Fibroblast of skin of left biceps (primary cell): ENCODE measurements at regions not wholly inside any gene's neighbourhood (a gene's known extent, or its start where the extent isn't known, plus 50 kb on each side); places are given as distances from the start of the nearest gene placed in this dataset.

ENCODE experiments used
- DNase-seq, 2 experiments: peaks; one replicate each; pipeline ENCODE4 v3.0.0-alpha.2; 2013; ENCODE audit warnings: low read depth in 2 of 2

DNA sequence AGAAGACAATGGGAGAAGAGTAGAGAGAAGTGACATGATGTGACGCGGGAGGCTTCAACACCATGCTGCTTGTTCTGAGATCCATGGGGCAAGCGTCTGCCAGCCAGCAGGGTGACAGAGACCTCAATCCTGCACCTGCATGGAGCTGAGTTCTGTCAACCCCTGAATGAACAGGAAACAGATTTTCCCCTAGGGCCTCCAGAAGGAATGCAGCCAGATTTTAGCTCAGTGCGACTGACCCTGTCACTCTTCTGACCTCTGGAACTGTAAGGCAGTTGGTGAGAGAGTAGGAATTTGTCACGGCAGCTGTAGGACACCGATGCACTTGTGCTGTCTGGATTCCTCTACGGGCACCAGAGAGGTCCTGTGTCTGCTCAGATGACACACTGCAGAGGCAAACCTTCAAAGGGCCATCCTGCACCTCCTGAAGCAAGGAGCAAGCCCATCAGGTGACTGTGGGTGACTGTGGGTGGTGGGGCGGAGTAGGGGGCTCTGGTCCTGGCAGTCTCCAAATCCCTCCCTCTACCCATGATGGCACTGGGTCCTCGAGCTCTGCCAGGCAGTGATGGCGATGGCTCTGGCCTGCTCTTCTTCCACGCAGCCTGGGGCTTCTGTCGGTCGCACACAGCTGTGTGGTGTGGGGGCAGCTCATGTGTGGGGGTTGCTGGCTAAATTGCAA lies 194.3 kb upstream of the TWIST2 start:
- no peak for DNase-seq

DNA sequence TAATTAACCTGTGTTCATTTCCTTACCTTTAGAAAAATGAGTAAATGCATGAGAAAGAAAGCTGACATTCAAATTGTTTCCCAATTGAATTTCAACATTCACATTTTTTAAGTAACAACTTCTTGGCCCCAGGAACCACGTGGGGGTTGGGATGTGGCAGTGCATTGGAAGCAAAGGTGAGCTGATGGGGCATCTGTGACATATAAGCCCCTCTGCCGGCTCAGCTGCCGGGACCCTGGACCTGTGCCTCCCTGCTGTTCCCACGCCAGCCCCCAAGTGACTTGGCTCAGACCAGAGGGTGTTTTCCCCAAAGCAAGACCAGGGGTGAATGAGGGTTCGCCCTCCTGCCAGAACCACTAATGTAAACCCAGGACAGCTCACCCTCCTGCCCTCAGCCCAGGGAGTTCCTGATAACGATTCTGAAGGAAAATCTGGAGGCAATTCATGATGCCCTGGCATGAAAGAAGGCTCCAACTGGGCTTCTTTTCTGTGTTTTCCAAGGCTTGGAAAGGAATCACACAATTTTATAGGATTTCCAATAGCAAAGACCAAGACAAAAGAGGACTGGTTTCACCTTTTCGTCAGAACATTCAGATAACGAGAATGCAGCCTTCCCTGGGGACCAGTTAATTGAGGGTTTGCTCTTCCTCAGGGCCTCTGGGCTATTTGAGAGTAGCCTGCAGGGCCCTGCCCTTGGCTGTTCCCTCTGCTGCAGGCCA lies 193.2 kb upstream of the TWIST2 start:
- no peak for DNase-seq

DNA sequence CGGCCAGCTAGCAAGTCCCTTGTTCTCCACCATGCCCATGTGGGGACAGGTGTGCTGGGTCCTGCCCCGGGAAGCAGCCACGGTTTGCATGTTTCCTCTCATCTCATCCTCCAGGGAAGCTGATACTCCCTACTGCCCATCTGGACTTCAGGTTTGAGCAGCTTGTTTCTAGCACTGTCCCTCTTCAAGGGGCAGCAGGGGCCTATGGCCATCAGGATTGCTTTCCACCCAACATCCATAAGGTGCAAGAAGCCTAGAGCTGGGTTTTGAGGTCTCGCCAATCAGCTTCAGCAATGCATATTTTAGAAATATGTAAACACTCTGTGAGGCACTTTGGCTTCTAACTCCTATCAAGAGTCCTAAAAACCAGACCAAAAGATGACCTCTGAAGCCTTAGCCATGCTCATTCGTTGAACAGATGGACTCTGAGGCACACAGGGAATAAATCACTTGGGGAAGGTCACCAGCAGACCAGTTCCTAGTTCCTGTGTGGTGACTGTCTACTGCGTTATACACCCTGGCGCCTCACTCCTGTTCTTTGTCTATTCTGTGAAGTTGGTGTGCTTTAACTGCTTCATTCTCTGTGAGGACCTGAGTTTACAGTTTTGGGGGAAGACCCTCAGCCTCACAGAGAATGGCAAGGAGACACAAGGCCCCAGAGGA lies 192.6 kb upstream of the TWIST2 start:
- DNase-seq = no peak

DNA sequence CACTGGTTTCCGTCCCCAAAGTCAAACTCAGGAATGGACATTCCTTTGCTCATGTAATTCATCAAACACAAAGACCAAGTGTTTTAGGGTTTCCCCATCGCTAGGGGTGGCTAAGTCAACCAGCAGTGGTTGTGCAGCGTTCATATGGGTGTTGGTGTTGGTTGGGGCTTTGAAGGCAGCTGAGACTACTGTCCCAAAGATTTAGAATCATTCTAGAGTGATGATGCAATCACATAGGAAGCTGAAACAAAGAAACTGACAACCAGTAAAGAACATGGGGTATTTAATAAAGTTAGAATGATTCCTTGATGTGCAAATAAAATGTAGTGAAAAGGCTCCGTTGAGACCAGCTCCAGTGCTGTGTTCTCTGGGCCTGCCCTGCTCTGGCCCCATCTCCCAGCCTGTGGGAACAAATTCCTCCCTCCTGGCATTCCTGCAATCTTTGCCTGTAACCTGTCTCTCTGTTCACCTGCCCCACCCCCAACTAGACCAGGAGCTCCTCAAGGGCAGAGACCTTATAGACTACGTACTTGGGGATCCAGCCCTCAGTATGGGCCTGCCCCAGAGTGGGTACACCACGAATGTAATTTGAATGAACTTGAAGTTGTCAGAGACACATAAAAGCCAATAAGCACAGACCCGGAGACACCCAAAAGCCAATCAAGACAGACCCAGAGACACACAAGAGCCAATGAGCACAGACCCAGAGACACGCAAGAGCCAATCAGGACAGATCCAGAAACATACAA lies 191.7 kb upstream of the TWIST2 start:
- DNase-seq = no peak

DNA sequence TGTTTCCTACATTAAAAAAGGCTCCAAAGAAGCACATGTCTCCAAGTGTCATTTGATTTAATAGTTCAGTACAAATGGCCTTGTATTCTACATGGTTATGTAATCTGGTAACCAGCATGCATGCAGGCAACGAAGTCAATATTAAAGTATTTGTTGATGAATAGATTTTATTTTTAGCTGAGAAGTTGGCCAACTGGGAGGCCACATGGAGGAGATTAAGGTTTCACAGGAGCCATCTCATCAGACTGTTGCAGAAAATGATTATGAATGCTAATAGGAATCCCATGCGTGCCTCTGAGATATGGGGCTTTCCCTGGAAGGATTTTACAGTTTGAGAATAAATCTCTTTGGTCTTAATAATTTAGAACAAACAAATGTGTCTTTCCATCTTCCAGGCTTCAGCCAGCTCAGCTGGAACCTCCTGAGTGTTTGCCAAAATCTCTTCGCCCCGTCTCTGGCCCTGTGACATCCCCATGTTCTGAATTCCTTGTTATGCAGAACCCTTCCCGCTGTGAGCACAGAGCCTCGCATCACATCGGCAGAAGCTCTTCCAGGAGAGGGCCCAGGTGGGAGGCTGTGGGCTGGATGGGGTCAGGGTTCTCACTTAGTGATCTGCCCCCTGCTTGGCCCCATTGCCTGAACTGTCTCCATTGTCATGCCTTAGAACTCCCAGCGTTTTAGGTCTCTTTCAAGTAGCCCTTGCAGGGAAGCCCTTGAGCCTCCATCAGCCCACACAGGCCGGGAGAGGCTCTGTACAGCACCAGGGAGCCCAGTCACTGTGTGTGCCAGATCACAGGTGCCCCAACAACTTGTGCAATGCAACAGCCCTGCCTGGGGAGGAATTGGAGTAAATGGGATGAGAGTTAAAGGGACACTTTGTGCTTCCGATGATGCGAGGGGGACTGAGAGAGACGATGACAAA lies 190.5 kb upstream of the TWIST2 start:
- no peak for DNase-seq

DNA sequence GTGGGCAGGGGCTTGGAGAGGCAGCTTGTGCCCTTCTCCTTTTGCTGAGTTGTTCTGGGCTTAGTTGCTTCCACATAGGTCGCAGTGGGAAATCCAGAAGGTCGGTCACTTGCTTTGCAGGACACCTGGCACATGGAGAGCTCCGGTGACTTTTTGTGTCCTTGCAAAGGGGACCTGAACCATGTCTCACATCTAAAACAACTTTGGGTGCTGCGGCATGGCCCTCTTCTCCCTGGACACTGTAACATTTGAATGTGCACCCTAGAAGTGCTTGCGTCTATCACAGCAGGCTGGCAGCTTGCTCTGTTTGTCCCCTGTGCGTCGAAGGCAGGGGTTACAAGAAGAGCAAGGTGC lies 189.9 kb upstream of the TWIST2 start:
- DNase-seq = no peak

DNA sequence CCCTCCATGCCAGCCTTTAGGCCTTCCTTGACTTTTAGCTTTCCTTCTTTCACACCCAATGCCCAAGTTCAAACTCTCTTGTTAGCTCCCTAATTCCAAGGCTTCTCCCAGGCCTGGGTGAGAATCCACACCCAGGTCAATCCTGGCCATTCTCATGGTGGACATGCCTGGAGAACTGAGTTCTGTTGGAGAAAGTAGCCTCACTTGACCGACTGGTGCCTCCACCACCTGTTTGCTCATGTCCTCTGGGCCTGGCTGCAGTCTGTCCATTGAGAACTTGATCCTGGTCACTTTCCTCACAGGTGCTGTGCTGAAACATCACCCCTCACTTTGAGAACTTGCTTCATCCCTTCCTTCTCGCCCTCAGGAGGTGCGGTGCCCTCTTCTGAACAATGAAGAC lies 189.1 kb upstream of the TWIST2 start:
- no peak for DNase-seq

DNA sequence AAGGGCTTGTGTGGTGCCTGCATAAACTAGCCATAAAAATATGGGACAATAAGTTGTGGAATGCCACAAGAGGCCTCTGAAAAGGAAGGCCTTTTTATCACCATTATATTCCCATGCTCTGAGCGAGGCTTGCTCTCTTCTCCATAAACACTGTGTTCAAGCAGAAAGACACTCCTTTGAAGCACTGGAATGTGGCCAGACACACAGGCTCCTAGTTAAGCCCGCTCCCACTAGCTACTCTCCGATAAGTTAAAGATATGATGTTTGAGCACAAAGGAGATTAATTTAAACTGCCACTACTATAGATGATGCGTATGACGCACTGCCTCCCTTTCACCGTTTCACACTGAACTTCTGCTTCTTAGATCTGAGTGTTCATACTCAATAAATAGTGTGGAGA lies 188.7 kb upstream of the TWIST2 start:
- no peak for DNase-seq

DNA sequence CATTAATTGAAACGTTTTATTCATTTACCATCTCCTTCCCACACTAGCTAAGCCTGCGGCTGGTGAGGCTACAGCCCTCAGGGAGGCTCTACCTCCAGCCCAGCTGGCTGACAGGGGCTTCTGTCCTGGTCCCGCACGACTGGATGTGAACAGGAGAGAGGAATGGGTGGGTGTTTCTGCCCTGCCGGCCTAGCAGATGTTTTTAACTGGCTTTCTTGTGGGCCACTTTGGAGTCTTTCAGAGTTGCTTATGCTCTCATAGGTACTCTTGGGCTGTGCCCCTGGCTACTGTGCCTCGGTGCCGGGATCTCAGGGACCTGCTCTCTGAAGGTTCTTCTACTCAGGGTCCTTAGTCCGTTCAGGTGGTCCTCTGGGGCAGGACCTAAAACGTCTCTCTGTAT lies 184.3 kb upstream of the TWIST2 start:
- DNase-seq = no peak

DNA sequence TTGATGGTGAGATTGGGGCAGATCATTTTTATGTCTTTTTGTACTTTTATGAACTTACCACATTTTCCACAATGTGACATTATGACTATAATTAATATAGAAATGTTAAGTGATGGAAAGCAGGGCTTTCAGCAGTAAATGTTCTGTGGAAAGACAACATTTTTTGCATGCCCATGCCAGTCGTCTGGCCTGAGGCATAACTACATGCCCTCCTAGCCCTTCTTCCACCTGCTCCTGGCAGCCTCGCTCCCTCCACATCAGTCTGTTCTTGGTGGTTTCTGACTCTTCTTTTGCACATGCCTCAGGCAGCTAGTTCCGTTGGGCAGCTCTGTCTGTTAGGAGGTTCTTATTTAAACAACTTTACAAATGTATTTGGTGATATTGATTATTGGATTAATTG lies 182.0 kb upstream of the TWIST2 start:
- DNase-seq = no peak

DNA sequence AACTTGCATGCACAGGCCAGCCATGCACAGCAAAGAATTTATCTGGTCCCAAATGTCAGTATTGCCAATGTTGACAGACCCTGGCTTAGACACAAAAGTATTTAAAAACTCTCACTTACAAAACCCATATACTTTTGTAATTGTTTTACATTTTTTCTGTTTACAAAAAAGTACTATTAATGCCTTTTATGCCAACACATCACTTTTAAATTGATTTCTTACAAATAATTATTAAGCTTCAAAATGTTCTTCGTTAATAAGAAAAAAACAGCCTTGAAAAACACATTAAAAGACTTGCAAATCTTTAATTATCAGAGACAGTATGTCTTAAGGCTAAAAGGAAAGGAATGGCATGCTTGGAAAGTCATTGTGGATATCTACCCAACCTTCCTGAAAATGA lies 181.3 kb upstream of the TWIST2 start:
- DNase-seq = no peak

DNA sequence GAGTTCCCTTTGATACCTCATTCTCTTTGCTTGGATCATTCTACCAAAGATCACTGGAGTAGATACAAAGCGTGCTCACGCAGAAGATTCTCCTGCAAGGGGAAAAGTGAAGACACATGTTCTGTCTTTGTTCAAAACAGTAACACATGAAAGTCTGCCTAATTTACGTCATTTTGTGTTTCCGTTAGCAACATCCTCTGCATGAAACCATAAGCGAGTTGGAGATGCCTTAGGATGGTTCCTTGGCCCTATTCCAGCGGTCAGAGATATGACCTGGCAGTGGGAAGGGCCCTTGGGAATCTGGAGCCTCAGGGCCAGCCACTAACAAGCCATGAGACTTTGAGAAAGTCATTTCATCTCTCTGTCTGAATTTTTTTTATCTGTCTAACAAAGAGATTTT lies 180.9 kb upstream of the TWIST2 start:
- no peak for DNase-seq

DNA sequence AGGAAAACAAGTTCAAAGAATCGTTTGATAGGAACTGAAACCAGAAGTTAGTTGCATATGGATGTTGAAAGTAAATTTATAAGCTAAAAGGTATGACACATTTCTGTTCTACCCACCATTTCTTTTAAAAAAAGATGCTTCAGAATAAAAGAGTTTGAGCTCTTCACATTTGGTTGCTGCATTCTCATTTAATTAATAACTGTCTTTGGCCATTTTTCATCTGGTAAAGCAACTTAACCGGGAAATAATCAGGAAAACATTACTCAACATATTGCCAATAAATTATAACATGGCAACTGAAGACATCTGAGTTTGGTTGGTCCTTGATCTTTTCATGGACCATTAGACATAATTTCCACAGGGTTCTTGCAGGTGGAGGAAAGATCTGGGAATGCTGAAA lies 180.2 kb upstream of the TWIST2 start:
- no peak for DNase-seq

DNA sequence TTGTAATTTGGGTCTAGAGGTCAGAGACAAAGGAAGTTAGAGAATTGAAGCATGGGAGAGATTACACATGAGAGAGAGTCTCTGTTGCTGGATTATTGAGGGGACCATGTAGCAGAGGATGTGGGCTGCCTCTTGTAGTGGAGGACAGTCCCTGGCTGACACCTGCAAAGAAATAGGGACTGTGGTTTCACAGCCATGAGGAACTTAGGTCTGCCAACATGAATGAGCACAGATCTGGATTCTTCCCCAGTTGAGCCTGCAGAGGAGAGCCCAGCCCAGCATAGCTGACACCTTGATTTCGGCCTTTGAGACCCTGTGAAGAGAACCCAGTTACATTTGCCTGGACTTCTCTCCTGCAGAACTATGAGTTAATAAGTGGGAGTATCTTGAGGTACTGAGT lies 179.5 kb upstream of the TWIST2 start:
- no peak for DNase-seq

DNA sequence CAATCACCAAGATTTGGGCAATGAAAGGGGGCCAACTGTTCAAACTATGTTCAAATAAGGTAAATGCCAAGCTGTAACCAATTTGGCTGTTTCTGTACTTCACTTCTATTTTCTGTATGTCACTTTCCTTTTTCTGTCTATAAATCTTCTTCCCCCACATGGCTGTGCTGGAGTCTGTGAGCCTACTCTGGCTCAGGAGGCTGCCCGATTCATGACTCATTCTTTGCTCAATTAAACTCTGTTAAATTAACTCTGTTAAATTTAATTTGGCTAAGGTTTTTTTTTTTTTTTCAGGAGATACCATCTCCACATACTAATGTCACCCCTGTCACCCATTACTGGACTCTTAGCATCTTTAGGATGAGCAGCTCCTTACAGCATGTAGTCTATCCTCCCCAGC lies 178.8 kb upstream of the TWIST2 start:
- DNase-seq = no peak

DNA sequence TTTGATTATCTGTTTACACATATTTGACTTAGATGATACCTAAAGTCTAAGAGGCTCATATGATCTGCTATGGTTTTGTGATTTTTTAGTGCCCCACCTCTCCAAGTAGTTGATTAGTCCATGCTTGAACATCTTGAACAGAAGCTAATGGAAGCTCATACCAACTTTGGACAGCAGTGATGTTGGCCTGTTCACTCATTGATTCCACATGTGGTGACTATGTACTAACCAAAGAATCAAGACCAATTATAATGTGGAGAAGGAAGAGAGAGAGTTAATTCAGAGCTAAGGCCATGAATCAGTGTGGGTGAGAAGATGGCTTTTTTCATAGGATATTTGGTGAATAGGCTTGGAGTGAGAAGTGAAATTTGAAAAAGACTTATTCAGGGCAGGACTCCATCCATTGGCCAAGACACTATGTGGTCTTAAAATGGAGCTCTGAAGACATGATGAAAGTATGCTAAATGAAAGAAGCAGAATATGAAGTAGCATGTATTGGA lies 178.3 kb upstream of the TWIST2 start:
- no peak for DNase-seq

DNA sequence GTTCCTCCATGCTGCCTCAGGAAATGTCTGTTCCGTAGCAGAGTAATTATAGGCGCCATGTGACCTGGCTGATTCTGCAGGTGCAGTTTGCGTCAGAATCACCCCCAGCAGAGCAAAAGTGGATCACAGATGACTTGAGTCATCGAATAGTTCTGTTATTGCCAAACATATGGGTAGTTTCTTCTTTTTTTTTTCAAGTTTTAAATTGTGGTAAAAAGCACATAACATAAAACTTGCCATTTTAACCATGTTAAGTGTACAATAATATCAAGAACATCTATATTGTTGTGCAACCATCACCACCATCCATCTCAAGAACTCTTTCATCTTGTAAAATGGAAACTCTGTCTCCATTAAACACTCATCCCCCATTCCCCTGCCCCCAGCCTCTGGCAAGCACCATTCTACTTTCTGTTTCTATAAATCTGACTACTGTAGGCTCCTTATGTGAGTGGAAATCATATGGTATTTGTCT lies 177.7 kb upstream of the TWIST2 start:
- DNase-seq = peak; percentile 60 to 70

DNA sequence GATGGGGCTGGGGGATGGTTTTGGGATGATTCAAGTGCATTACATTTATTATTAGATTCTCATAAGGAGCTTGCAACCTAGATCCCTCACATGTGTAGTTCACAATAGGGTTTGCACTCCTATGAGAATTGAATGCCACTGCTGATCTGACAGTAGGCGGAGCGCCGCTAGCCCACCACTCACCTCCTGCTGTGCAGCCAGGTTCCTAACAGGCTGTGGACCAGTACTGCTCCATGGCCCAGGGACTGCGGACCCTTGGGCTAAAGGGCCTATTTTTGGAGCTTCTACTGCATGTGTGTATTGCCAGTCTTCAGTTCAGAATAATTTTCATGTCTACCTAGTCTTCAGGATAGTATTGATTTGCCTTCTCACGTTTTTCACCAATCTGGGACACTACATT lies 165.3 kb upstream of the TWIST2 start:
- DNase-seq = no peak

DNA sequence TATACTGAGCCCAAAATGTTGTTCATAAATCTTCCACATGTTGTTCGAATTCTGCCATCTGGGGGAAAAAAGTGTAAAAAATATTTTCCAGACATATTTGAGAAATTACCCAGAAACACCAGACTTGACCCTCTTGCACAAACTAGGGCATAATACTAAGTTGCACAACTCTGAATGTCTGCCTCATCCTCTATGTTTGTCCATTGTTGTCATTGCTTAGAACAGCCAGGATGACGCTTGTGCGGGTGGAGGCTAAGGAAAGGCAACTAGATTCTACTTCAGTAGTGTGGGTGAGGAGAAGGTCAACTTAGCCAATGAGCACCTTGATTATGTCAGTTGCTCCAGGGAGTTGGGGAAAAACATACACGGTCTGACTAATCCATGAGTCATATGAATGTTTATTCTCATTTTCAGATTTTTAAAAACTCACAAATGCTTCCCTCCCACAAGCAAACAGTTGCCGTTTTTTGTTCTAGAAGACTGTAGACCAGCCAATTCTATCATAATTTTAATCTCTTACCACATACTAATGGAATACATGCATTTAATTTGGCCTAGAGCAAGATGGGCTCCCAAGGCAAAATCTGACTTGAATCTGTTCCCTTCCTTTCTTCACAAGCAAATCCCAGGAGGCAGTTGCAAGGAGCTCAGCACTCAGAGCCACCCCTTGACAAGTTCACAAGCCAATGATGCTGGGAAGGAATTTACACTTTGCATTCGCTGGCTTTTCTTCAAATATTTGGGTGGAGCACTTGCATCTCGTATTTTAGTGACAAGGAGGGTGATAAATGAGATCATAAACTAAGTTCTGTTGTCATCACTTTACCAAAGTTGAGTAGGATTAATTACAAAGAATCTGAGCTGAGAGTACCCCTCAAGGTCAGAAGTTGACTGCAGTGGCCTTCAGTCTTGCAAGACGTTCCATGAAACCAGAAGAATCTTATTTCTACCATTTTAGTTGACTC lies 163.2 kb upstream of the TWIST2 start:
- DNase-seq = peak; percentile 96 to 97

DNA sequence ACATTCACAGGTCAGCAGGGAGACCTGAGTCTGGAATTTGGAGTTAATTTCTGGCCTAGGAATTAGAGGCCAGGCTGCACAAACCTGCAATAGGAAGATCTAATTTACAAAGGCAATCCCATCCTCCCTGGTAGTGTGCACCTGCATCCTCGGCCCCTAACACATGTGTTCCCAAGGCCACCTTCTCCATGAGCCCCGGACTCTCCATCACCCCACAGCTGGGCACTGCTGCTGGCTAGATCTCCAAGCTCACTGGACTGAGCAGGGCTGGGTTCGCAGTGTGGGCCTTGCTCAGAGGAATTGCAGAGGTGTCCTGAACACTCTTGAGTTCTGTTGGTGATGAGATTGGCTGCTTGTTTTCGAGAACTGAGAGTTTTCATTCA lies 162.6 kb upstream of the TWIST2 start:
- no peak for DNase-seq
